Fibroblast of lung (primary cell): ENCODE measurements at regions not wholly inside any gene's neighbourhood (a gene's known extent, or its start where the extent isn't known, plus 50 kb on each side); places are given as distances from the start of the nearest gene placed in this dataset.

Experiments used
- DNase-seq, 2 donors: peaks; one replicate each; pipeline versions ENCODE4 v3.0.0 to v3.0.0-alpha.2; 2010; ENCODE audit warnings: low read depth in 2 of 2
- H2AFZ ChIP-seq: 2 replicates; pipeline ENCODE4 v1.5.1; 2012; ENCODE audit warnings: low read length, control low read depth, inconsistent platforms
- H3K27ac ChIP-seq: 2 replicates; pipeline ENCODE4 v1.5.1; 2011; ENCODE audit warnings: low read length, control low read depth; ENCODE audit not compliant: insufficient read depth
- H3K27me3 ChIP-seq: 2 replicates; pipeline ENCODE4 v1.5.1; 2011; ENCODE audit warnings: mild to moderate bottlenecking, low read length; ENCODE audit not compliant: control insufficient read depth, insufficient read depth
- H3K36me3 ChIP-seq: 2 replicates; pipeline ENCODE4 v1.5.1; 2011; ENCODE audit warnings: low read length; ENCODE audit not compliant: control insufficient read depth, insufficient read depth
- H3K4me1 ChIP-seq: 2 replicates; pipeline ENCODE4 v1.5.1; 2011; ENCODE audit warnings: low read length; ENCODE audit not compliant: control insufficient read depth, insufficient read depth; ENCODE audit errors: extremely low read depth
- H3K4me2 ChIP-seq: 2 replicates; pipeline ENCODE4 v1.5.1; 2011; ENCODE audit warnings: low read length, control low read depth; ENCODE audit not compliant: insufficient read depth; ENCODE audit errors: extremely low read depth
- H3K4me3 ChIP-seq, 4 experiments: fragments of 200-600 bp in 1 of 4; sonication (generic) in 1 of 4; replicated peaks in 1 of 4; 2 replicates each; pipeline ENCODE4 v1.5.1; 2011 to 2016; ENCODE audit warnings: low read length in 4 of 4, low read depth in 3 of 4, mild to moderate bottlenecking in 3 of 4, control low read depth in 2 of 4, inconsistent platforms in 1 of 4, mixed read lengths in 1 of 4; ENCODE audit not compliant: insufficient read depth in 1 of 4; ENCODE audit errors: control extremely low read depth in 1 of 4
- H3K79me2 ChIP-seq: 2 replicates; pipeline ENCODE4 v1.5.1; 2012; ENCODE audit warnings: mild to moderate bottlenecking, low read length, inconsistent platforms; ENCODE audit not compliant: control insufficient read depth, insufficient read depth
- H3K9ac ChIP-seq: 2 replicates; pipeline ENCODE4 v1.5.1; 2011; ENCODE audit warnings: mild to moderate bottlenecking, low read length, control low read depth; ENCODE audit not compliant: insufficient read depth
- H3K9me3 ChIP-seq: 2 replicates; pipeline ENCODE4 v1.5.1; 2012; ENCODE audit warnings: low read depth, low read length; ENCODE audit not compliant: control insufficient read depth, insufficient read depth
- H4K20me1 ChIP-seq: 2 replicates; pipeline ENCODE4 v1.5.1; 2011; ENCODE audit warnings: low read length; ENCODE audit not compliant: control insufficient read depth, insufficient read depth; ENCODE audit errors: extremely low read depth
- EZH2 ChIP-seq: IDR thresholded peaks from 2 replicates; pipeline ENCODE4 v1.5.1; 2012; ENCODE audit warnings: low read length, control low read depth, mild to moderate bottlenecking; ENCODE audit errors: missing control alignments
- TF ChIP-seq, protein P1 (sequence below), 2 donors: IDR thresholded peaks in 1 of 2; conservative IDR thresholded peaks in 1 of 2; 1 replicate in 1 of 2; 2 replicates in 1 of 2; pipeline ENCODE4 v1.5.1; 2011 to 2012; ENCODE audit warnings: low read length in 2 of 2, control low read depth in 1 of 2, inconsistent platforms in 1 of 2, low read depth in 1 of 2, mild to moderate bottlenecking in 1 of 2

DNA sequence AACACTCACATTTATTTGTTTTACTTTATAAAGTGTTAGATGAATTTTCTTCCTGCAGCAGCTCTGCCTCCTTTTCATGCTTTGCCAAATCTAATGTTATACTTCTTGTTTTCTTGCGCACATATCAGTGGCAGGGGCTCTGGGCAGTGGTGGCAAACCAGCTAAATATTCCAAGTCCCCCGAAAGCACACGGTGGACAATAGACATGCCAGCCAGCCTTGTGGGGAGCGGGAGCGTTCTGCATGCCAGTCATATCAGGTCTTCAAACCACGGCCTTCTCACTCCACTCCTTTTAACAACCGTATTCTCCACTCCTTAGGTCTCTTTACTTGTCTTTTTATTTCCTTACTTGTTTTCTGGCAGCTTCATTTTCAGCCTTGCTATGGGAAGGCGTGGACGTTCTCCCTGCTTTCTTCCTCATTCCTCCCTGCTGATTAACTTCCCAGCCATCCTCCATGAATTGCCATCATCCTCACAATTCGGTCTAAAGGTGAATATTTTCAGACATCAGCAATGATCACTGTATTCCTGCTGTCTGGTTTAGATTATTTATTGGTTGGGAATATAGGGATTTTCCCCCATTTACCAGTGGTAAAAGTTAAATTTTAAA, 77.1 kb upstream of the WASF3 start:
- no peak for TF ChIP-seq EZH2
- TF ChIP-seq, protein P1, sequence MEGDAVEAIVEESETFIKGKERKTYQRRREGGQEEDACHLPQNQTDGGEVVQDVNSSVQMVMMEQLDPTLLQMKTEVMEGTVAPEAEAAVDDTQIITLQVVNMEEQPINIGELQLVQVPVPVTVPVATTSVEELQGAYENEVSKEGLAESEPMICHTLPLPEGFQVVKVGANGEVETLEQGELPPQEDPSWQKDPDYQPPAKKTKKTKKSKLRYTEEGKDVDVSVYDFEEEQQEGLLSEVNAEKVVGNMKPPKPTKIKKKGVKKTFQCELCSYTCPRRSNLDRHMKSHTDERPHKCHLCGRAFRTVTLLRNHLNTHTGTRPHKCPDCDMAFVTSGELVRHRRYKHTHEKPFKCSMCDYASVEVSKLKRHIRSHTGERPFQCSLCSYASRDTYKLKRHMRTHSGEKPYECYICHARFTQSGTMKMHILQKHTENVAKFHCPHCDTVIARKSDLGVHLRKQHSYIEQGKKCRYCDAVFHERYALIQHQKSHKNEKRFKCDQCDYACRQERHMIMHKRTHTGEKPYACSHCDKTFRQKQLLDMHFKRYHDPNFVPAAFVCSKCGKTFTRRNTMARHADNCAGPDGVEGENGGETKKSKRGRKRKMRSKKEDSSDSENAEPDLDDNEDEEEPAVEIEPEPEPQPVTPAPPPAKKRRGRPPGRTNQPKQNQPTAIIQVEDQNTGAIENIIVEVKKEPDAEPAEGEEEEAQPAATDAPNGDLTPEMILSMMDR (conservative IDR thresholded peaks at IDR 0.05 in 1 of 2, IDR thresholded peaks at IDR 0.05 in 1 of 2; ENCODE audit: low read depth in 1 of 2, low read length in 2 of 2), result no peak
- H3K27ac ChIP-seq, result no peak overlapping the region

DNA sequence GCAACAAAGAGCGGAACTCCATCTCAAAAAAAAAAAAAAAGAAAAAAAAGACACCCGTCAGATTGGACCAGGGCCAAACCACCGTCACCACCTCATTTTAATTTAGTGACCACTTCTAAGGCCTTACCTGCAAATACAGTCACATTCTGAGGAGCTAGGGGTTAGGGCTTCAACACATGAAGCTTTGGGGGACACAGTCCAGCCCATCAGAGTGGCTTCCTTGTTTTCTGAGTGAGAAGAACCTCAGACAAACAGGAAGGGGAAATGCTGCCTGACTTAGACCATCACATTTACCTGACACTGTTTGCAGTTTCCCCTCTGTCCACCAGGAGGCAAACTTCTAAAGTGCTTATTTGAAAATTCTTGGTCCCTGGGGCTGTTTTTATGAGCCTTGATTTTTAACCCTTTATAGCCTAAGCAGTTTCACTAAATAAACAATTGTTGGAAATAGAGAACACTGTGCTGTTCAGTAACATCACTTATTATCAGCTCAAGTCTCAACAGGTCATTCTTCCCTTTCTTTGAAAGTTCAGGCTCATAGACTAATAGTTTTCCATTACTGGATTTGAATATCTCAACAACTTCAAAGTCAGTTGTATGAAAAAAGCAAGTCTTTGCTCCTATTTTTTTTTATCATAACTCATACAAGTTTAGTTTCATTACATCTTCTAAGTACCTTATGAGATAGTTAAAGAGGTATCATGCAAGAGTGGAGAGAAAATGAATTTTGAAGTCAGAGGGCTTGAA, 74.9 kb upstream of the WASF3 start:
- H3K9ac ChIP-seq, result no peak overlapping the region
- no peaks in the 10 kb centered on the region for H3K27me3 ChIP-seq
- peak overlapping the region in 1 of 4 experiments; percentile 9 for H3K4me3 ChIP-seq
- peak; percentile 62 to 82 for DNase-seq
- H3K9me3 ChIP-seq, result no peaks in the 10 kb centered on the region
- peak overlapping the region; percentile 83 for H2AFZ ChIP-seq
- no peaks in the 10 kb centered on the region for H3K36me3 ChIP-seq
- H3K4me1 ChIP-seq, result no peaks in the 10 kb centered on the region
- H3K4me2 ChIP-seq, result peak overlapping the region; percentile 62
- no peak for TF ChIP-seq EZH2
- TF ChIP-seq, protein P1 (conservative IDR thresholded peaks at IDR 0.05 in 1 of 2, IDR thresholded peaks at IDR 0.05 in 1 of 2; ENCODE audit: low read depth in 1 of 2, low read length in 2 of 2), result peak; percentile 94 to 98
- no peaks in the 10 kb centered on the region for H3K79me2 ChIP-seq
- no peak overlapping the region for H3K27ac ChIP-seq
- H4K20me1 ChIP-seq, result no peaks in the 10 kb centered on the region

More for the DNA sequence above, 77.1 kb upstream of the WASF3 start:
- no peaks in the 10 kb centered on the region for H3K9me3 ChIP-seq
- no peaks in the 10 kb centered on the region for H3K36me3 ChIP-seq
- H3K9ac ChIP-seq, result no peak overlapping the region
- DNase-seq, result peak; percentile 11 to 59
- no peaks in the 10 kb centered on the region for H4K20me1 ChIP-seq
- peak overlapping the region; percentile 23 for H2AFZ ChIP-seq
- no peaks in the 10 kb centered on the region for H3K27me3 ChIP-seq
- no peaks in the 10 kb centered on the region for H3K79me2 ChIP-seq
- H3K4me2 ChIP-seq, result no peak overlapping the region
- H3K4me3 ChIP-seq, result no peak overlapping the region
- H3K4me1 ChIP-seq, result no peaks in the 10 kb centered on the region

DNA sequence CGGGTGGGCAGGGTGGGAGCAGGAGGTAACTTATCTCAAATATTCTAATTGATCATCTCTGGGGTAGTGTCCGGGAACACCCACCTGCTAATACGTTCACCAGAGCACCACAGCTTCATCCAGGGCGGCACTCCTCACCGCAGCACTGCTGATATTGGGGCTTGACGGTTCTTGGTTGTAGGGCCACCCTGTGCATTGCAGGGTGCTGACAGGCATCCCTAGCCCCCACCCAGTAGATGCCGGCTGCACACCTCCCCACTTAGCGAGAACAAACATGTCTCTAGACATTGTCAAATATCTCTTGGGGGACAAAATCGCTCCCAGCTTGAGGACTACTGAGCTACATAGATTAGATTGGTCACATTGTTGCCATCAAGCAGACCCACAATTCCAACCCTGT, 73.9 kb upstream of the WASF3 start:
- Histone ChIP-seq H3K4me2 (no peak overlapping the region), H3K27ac (no peak overlapping the region), H3K36me3 (no peaks in the 10 kb centered on the region), H3K4me3 (no peak overlapping the region), H3K9me3 (no peaks in the 10 kb centered on the region), H3K27me3 (no peaks in the 10 kb centered on the region), H3K9ac (no peak overlapping the region), H4K20me1 (no peaks in the 10 kb centered on the region), H3K79me2 (no peaks in the 10 kb centered on the region), H3K4me1 (no peaks in the 10 kb centered on the region), H2AFZ (no peak overlapping the region)
- TF ChIP-seq, protein P1 (conservative IDR thresholded peaks at IDR 0.05 in 1 of 2, IDR thresholded peaks at IDR 0.05 in 1 of 2; ENCODE audit: low read depth in 1 of 2, low read length in 2 of 2), result no peak
- no peak for TF ChIP-seq EZH2
- no peak for DNase-seq
